HepG2 (cell line): ENCODE measurements at regions not wholly inside any gene's neighbourhood (a gene's known extent, or its start where the extent isn't known, plus 50 kb on each side); places are given as distances from the start of the nearest gene placed in this dataset.
A peak's percentile ranks its signal among the peaks of the same experiment; 100 is the strongest.

Experiments used
- ATAC-seq: fragments of 200-7000 bp; cut with Tn5 transposase; 3 replicates; pipeline ENCODE4 v1.9.1; 2020; ENCODE audit warnings: mild to moderate bottlenecking, moderate library complexity
- BruUV-seq: library from RNA; stranded (reverse); fragments of 400-500 nt; replicated peaks from 2 replicates; lab custom pipeline; 2021; lab: Mats Ljungman, UMichigan
- CTCF ChIA-PET: fragments of 300-600 bp; formaldehyde crosslinking; extraction: SDS; loops from one replicate; lab custom pipeline; 2021; ENCODE audit warnings: low total read pairs, inconsistent platforms, low intra/inter-chr PET ratio; lab: Yijun Ruan, JAX
- POLR2A ChIA-PET: fragments of 350-600 bp; sonication (Branson Sonifier 250); formaldehyde crosslinking; loops from one replicate; lab custom pipeline; 2020; ENCODE audit warnings: antibody characterized with exemption, inconsistent platforms; lab: Yijun Ruan, JAX
- DNase-seq: peaks from one replicate; pipeline ENCODE4 v3.0.0-alpha.2; 2015; ENCODE audit warnings: low spot score
- FAIRE-seq: peaks from 3 replicates; lab custom pipeline; 2011; peaks lifted over from hg19 to GRCh38; lab: Jason Lieb, UNC
- H2AFZ ChIP-seq: one replicate; pipeline ENCODE4 v1.6.1; 2011; ENCODE audit warnings: low read length, inconsistent platforms
- H3K27ac ChIP-seq: fragments of 300-600 bp; 3 replicates; pipeline ENCODE4 v1.8.0; 2011; ENCODE audit warnings: mixed run types, mild to moderate bottlenecking, mixed read lengths, low read length, inconsistent platforms; ENCODE audit not compliant: insufficient read depth; ENCODE audit errors: extremely low read length
- H3K27me3 ChIP-seq, 2 experiments: fragments of 200-600 bp in 1 of 2; 2 replicates in 1 of 2; 3 replicates in 1 of 2; pipeline versions ENCODE4 v1.6.0 to v1.8.0; 2011; ENCODE audit warnings: low read length in 2 of 2, mild to moderate bottlenecking in 2 of 2, moderate library complexity in 2 of 2, inconsistent platforms in 1 of 2; ENCODE audit not compliant: insufficient read depth in 2 of 2, control insufficient read depth in 1 of 2
- H3K36me3 ChIP-seq, 2 experiments: fragments of 200-600 bp in 1 of 2; replicated peaks in 1 of 2; 2 replicates in 1 of 2; 3 replicates in 1 of 2; pipeline versions ENCODE4 v1.5.1 to v1.8.0; 2011; ENCODE audit warnings: low read length in 2 of 2, inconsistent platforms in 1 of 2; ENCODE audit not compliant: insufficient read depth in 2 of 2, control insufficient read depth in 1 of 2
- H3K4me1 ChIP-seq: 2 replicates; pipeline ENCODE4 v1.5.1; 2012; ENCODE audit warnings: low read length, inconsistent platforms; ENCODE audit not compliant: insufficient read depth
- H3K4me2 ChIP-seq: 2 replicates; pipeline ENCODE4 v1.6.0; 2011; ENCODE audit warnings: low read depth, low read length, inconsistent platforms
- H3K4me3 ChIP-seq, 3 experiments: fragments of 200-600 bp in 1 of 3; sonication (generic), shearing (Covaris generic) in 1 of 3; replicated peaks in 1 of 3; 2 replicates each; pipeline ENCODE4 v1.5.1; 2011 to 2016; ENCODE audit warnings: low read length in 3 of 3, inconsistent platforms in 2 of 3, low read depth in 2 of 3, mild to moderate bottlenecking in 2 of 3, control low read depth in 1 of 3, mixed read lengths in 1 of 3; ENCODE audit not compliant: insufficient read depth in 1 of 3
- H3K79me2 ChIP-seq: one replicate; pipeline ENCODE4 v1.6.1; 2011; ENCODE audit warnings: low read length, inconsistent platforms; ENCODE audit not compliant: insufficient read depth
- H3K9ac ChIP-seq: 2 replicates; pipeline ENCODE4 v1.6.0; 2011; ENCODE audit warnings: mild to moderate bottlenecking, low read depth, low read length, inconsistent platforms; ENCODE audit not compliant: insufficient read depth
- H3K9me3 ChIP-seq: 2 replicates; pipeline ENCODE4 v1.5.1; 2012; ENCODE audit warnings: mild to moderate bottlenecking, low read length
- H4K20me1 ChIP-seq: 2 replicates; pipeline ENCODE4 v1.6.0; 2011; ENCODE audit warnings: inconsistent platforms, mild to moderate bottlenecking, low read length, moderate library complexity; ENCODE audit not compliant: insufficient read depth
- BORCS8-MEF2B ChIP-seq: sonication (generic); formaldehyde crosslinking; IDR thresholded peaks from 2 replicates; pipeline ENCODE4 v1.8.0; 2022; ENCODE audit warnings: mild to moderate bottlenecking, missing genetic modification reagents
- CREB3 ChIP-seq: sonication (generic); formaldehyde crosslinking; IDR thresholded peaks from 2 replicates; pipeline ENCODE4 v1.5.0; 2020; ENCODE audit warnings: missing genetic modification reagents
- E2F1 ChIP-seq: sonication (generic); formaldehyde crosslinking; IDR thresholded peaks from 2 replicates; pipeline ENCODE4 v1.5.0; 2020; ENCODE audit warnings: missing genetic modification reagents
- ESRRA ChIP-seq: sonication (generic); formaldehyde crosslinking; IDR thresholded peaks from 2 replicates; pipeline ENCODE4 v1.5.1; 2020; ENCODE audit warnings: mild to moderate bottlenecking, low read depth, missing genetic modification reagents
- HHEX ChIP-seq: IDR thresholded peaks from 2 replicates; pipeline ENCODE4 v1.6.1; 2016; ENCODE audit warnings: control low read depth
- KDM4B ChIP-seq: sonication (generic); formaldehyde crosslinking; IDR thresholded peaks from 2 replicates; pipeline ENCODE4 v1.4.0; 2020; ENCODE audit warnings: missing genetic modification reagents
- MAZ ChIP-seq, 2 experiments: sonication (generic) in 1 of 2; formaldehyde crosslinking in 1 of 2; IDR thresholded peaks; 2 replicates each; pipeline versions ENCODE4 v1.5.0 to v1.6.1; 2012 to 2020; ENCODE audit warnings: low read depth in 2 of 2, mild to moderate bottlenecking in 2 of 2, borderline replicate concordance in 1 of 2, improper control_type of control experiment in 1 of 2, low read length in 1 of 2, missing genetic modification reagents in 1 of 2, moderate library complexity in 1 of 2
- MTERF4 ChIP-seq: sonication (generic); formaldehyde crosslinking; IDR thresholded peaks from 2 replicates; pipeline ENCODE4 v1.8.0; 2023; ENCODE audit warnings: mild to moderate bottlenecking, missing genetic modification reagents
- TBX3 ChIP-seq: fragments of 450-650 bp; IDR thresholded peaks from 2 replicates; pipeline ENCODE4 v1.6.1; 2017; ENCODE audit warnings: antibody characterized with exemption, mild to moderate bottlenecking, inconsistent platforms, borderline replicate concordance
- TEAD3 ChIP-seq: optimal IDR thresholded peaks from 2 replicates; pipeline ENCODE3; 2016; ENCODE audit warnings: borderline replicate concordance
- ZFP36 ChIP-seq: fragments of 150-350 bp; IDR thresholded peaks from 2 replicates; pipeline ENCODE4 v1.6.1; 2018; ENCODE audit warnings: borderline replicate concordance, low read length, low read depth; ENCODE audit not compliant: partially characterized antibody
- ZNF550 ChIP-seq: sonication (generic); formaldehyde crosslinking; IDR thresholded peaks from 2 replicates; pipeline ENCODE4 v1.4.0; 2020; ENCODE audit warnings: mild to moderate bottlenecking, missing genetic modification reagents, borderline replicate concordance
- ZNF569 ChIP-seq: sonication (generic); formaldehyde crosslinking; IDR thresholded peaks from 2 replicates; pipeline ENCODE4 v1.5.0; 2020; ENCODE audit warnings: mild to moderate bottlenecking, missing genetic modification reagents, moderate library complexity, borderline replicate concordance
- ZNF891 ChIP-seq: sonication (generic); formaldehyde crosslinking; IDR thresholded peaks from 2 replicates; pipeline ENCODE4 v1.5.0; 2020; ENCODE audit warnings: mild to moderate bottlenecking, missing genetic modification reagents
- WGBS: methylation state at CpG from one replicate; pipeline ENCODE4 v1.1.6; 2017; ENCODE audit warnings: low lambda C conversion rate; 5-methylcytosine and 5-hydroxymethylcytosine counted together
- in situ Hi-C: cut with HindIII; loops from 2 replicates; pipeline ENCODE4 v1.10.0; 2017; ENCODE audit warnings: low pct_unique_long_range_greater_than_20kb; ENCODE audit not compliant: extremely low pct_ligation_motif_present
- intact Hi-C: fragments of 100-400 bp; cut with micrococcal nuclease; formaldehyde crosslinking; loops from one replicate; pipeline ENCODE4 v1.10.0; 2022; ENCODE audit not compliant: unreplicated experiment
- TF ChIP-seq, protein P1 (sequence below): sonication (generic); formaldehyde crosslinking; IDR thresholded peaks from 2 replicates; pipeline ENCODE4 v1.8.1; 2022; ENCODE audit warnings: low read depth, mild to moderate bottlenecking, missing genetic modification reagents
- TF ChIP-seq, protein P2 (sequence below): IDR thresholded peaks from 2 replicates; pipeline ENCODE4 v1.6.1; 2016; ENCODE audit warnings: low read depth, control low read depth

DNA sequence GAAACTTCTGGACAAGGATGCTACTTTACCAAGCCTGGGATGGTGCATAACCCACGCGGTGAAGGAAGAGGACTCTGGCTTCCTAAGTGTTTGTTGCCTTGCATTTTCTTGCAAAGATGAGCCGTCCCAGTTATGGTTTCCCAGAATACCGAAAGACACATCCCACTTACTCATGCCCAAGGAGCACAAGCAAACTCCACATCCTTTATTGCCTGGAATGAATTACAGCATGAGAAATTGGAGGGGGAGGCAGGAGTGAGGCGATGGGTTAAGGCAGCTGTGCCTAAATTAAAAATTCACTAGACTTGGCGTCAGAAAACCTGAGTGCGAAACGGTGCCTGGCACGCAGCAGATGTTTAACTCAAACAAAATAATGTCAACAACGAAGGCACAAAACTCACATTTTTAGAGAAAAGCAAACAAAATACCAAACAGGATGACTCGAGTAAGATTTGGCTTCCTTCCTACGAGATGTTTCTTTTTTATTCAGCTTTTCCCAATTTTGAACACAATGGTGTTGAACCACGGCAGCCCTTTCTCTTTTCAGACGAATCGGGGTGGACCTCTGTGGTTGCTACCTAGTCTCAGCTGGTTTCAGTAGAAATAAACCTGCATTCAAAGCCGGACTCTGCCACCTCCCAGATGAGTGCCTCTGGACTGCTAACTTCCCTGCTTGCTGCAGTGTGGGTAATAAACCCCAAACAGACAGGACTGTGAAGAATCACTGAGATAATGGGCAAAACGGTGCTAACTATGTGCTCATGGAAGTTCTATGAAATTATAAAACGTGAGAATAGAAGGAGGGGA, 100.3 kb upstream of the NCK2 start:
- BruUV-seq = no TSS peak
- FAIRE-seq (peak; percentile 44), ATAC-seq (peak; percentile 78), DNase-seq (peak; percentile 41)
- no peaks in the 10 kb centered on the region for H4K20me1 ChIP-seq
- H3K79me2 ChIP-seq = no peaks in the 10 kb centered on the region
- H3K27ac ChIP-seq = no peak overlapping the region
- H3K9me3 ChIP-seq = no peaks in the 10 kb centered on the region
- no peak overlapping the region for H2AFZ ChIP-seq
- in situ Hi-C loops (no loop called here), intact Hi-C loops (no loop called here)
- peaks cover 26% of the 10 kb centered on the region for H3K4me1 ChIP-seq
- peak overlapping the region; percentile 57 for H3K4me2 ChIP-seq
- ChIA-PET POLR2A (no interaction called here), CTCF (no interaction called here)
- H3K4me3 ChIP-seq = no peak overlapping the region
- H3K9ac ChIP-seq = no peak overlapping the region
- no peaks in the 10 kb centered on the region for H3K36me3 ChIP-seq
- peaks cover 4 to 54% of the 10 kb centered on the region in 2 experiments; a peak in 4 of 5 replicates for H3K27me3 ChIP-seq
- WGBS = 2% methylated on average over 18 of the region's 18 CpGs
- TF ChIP-seq TBX3 = 0 out of 2 replicates have a peak, but pooled peaks have one; percentile 30
- TF ChIP-seq, protein P1, sequence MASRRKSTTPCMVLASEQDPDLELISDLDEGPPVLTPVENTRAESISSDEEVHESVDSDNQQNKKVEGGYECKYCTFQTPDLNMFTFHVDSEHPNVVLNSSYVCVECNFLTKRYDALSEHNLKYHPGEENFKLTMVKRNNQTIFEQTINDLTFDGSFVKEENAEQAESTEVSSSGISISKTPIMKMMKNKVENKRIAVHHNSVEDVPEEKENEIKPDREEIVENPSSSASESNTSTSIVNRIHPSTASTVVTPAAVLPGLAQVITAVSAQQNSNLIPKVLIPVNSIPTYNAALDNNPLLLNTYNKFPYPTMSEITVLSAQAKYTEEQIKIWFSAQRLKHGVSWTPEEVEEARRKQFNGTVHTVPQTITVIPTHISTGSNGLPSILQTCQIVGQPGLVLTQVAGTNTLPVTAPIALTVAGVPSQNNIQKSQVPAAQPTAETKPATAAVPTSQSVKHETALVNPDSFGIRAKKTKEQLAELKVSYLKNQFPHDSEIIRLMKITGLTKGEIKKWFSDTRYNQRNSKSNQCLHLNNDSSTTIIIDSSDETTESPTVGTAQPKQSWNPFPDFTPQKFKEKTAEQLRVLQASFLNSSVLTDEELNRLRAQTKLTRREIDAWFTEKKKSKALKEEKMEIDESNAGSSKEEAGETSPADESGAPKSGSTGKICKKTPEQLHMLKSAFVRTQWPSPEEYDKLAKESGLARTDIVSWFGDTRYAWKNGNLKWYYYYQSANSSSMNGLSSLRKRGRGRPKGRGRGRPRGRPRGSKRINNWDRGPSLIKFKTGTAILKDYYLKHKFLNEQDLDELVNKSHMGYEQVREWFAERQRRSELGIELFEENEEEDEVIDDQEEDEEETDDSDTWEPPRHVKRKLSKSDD (CRISPR knock-in tag) = no peak
- TF ChIP-seq CREB3 = 0 out of 2 replicates have a peak, but pooled peaks have one; percentile 46
- TF ChIP-seq BORCS8-MEF2B = no peak
- TF ChIP-seq, protein P2, sequence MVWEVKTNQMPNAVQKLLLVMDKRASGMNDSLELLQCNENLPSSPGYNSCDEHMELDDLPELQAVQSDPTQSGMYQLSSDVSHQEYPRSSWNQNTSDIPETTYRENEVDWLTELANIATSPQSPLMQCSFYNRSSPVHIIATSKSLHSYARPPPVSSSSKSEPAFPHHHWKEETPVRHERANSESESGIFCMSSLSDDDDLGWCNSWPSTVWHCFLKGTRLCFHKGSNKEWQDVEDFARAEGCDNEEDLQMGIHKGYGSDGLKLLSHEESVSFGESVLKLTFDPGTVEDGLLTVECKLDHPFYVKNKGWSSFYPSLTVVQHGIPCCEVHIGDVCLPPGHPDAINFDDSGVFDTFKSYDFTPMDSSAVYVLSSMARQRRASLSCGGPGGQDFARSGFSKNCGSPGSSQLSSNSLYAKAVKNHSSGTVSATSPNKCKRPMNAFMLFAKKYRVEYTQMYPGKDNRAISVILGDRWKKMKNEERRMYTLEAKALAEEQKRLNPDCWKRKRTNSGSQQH = no peak
- peak; percentile 51 for TF ChIP-seq TEAD3 (CRISPR knock-in tag)
- TF ChIP-seq ZNF891 = no peak
- TF ChIP-seq MAZ (IDR thresholded peaks at IDR 0.05; ENCODE audit: borderline replicate concordance, low read depth, low read length) = no peak
- TF ChIP-seq MAZ (CRISPR knock-in tag; IDR thresholded peaks at IDR 0.05; ENCODE audit: low read depth) = 0 out of 2 replicates have a peak, but pooled peaks have one; percentile 24
- no peak for TF ChIP-seq MTERF4
- no peak for TF ChIP-seq ZNF569 (CRISPR knock-in tag)
- TF ChIP-seq KDM4B = no peak
- TF ChIP-seq ZFP36 = peak; percentile 24
- TF ChIP-seq HHEX (CRISPR knock-in tag) = peak; percentile 70
- no peak for TF ChIP-seq ESRRA
- TF ChIP-seq ZNF550 (CRISPR knock-in tag) = no peak
- TF ChIP-seq E2F1 (CRISPR knock-in tag) = no peak
